ENCODE measurements at regions not wholly inside any gene's neighbourhood (a gene's known extent, or its start where the extent isn't known, plus 50 kb on each side); places are given as distances from the start of the nearest gene placed in this dataset.

DNA sequence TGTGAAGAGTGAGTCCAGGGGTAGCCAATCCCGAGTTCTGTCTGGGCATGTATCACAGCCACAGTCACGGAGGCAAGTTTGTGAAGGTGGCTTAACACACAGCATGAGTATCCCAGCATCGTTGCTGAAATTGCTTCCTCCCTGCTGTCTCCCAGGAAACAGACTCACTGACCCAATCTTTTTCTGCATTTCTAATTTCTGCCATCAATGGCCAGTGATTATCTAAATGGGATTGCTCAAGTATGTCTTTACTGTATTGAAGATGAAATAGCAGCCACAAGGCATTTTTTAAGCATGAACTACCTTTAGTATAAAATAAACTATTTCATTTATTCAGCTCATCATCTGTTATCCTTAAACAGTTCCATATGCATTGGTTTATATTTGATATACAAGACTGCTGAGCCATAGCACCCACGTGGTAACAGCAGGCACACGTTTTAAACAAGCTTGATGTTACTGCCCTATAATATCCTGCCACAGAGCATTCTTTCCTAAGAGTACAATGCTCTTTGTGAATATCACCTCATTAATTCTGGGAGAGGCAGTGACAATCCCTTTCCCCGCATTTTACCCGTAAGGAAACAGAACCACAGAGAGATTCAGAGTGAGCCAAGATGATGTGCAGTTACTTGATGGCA, 276.6 kb upstream of the THBS1 start:
- Histone ChIP-seq H3K9me3 (no peaks in the 10 kb centered on the region), H3K36me3 (no peaks in the 10 kb centered on the region), H3K27ac (no peak overlapping the region), H3K27me3 (no peaks in the 10 kb centered on the region), H3K4me3 (no peak overlapping the region), H3K4me1 (no peaks in the 10 kb centered on the region)
- intact Hi-C loops (cut with DNase I; ENCODE audit: low total_unique reads) = no loop called here
- DNase-seq (no peak), ATAC-seq (no peak)
- TF ChIP-seq POLR2A (IDR thresholded peaks at IDR 0.05) = no peak
- TF ChIP-seq, protein P1, sequence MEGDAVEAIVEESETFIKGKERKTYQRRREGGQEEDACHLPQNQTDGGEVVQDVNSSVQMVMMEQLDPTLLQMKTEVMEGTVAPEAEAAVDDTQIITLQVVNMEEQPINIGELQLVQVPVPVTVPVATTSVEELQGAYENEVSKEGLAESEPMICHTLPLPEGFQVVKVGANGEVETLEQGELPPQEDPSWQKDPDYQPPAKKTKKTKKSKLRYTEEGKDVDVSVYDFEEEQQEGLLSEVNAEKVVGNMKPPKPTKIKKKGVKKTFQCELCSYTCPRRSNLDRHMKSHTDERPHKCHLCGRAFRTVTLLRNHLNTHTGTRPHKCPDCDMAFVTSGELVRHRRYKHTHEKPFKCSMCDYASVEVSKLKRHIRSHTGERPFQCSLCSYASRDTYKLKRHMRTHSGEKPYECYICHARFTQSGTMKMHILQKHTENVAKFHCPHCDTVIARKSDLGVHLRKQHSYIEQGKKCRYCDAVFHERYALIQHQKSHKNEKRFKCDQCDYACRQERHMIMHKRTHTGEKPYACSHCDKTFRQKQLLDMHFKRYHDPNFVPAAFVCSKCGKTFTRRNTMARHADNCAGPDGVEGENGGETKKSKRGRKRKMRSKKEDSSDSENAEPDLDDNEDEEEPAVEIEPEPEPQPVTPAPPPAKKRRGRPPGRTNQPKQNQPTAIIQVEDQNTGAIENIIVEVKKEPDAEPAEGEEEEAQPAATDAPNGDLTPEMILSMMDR (IDR thresholded peaks at IDR 0.05 in 4 of 5, conservative IDR thresholded peaks at IDR 0.05 in 1 of 5) = no peak
- in situ Hi-C loops (cut with MboI; ENCODE audit: low sequenced_read_pairs in 4 of 4) = no loop called here

DNA sequence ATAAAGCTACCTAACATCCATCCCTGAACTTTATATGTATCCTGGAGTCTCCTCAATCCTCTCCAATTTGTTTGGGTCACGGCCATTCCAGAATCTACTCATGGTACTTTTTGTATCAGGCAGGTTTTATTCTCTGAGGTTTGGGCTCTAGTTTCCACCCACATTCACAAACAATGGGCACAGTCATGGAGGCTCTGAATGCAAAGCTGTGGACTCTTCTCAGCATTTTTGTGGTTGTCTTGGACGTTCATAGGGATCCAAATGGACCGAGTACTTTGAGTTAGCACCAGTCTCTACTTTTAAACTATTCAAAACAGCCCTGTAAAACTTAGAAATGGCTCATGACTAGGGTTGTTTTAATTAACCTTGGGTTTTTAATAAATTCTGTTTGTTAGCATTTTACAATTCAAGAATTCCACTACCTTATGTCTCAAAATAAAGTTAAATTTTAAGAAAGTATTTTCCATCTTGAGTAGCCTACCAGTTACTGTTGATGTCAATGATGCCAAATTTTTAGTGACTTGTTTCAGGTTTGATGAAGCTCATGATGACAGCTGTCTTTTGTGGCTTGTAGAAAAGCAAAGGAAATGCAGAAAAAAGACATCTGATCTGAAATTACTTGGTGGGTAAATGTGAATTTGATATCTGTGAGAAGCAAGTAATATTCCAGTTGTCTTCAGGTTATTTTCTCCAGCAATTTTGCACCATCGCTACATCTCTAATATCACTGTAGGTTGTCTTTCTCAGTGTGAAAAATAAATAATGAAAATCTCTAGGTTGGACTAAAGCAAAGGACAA, 275.7 kb upstream of the THBS1 start:
- DNase-seq (no peak), ATAC-seq (no peak)
- H3K4me3 ChIP-seq = no peak overlapping the region
- TF ChIP-seq POLR2A (IDR thresholded peaks at IDR 0.05) = no peak
- TF ChIP-seq, protein P1 (IDR thresholded peaks at IDR 0.05 in 4 of 5, conservative IDR thresholded peaks at IDR 0.05 in 1 of 5) = no peak
- H3K27me3 ChIP-seq = no peaks in the 10 kb centered on the region
- H3K36me3 ChIP-seq = no peaks in the 10 kb centered on the region
- in situ Hi-C loops (cut with MboI; ENCODE audit: low sequenced_read_pairs in 4 of 4) = no loop called here
- intact Hi-C loops (cut with DNase I; ENCODE audit: low total_unique reads) = no loop called here
- no peaks in the 10 kb centered on the region for H3K4me1 ChIP-seq
- H3K9me3 ChIP-seq = no peaks in the 10 kb centered on the region
- no peak overlapping the region for H3K27ac ChIP-seq

DNA sequence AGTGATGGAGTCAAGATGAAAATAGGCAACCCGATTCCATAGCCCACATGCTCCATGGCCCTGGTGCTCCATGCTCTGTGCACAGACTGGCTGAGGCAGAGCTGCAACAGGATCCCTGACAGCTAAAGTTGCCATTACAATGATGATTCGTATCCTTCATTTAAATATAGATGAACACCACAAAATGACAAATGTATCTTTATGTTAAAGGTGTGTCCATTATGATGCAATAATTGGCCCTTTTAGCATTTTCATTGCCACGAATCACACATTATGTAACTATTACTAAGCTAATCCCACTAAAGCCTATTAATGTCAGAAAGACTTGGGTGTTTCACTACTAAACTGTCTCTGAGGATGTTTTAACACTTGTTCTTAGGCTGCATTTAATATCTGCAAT, 270.2 kb upstream of the THBS1 start:
- no peak for DNase-seq
- Histone ChIP-seq H3K27me3 (no peaks in the 10 kb centered on the region), H3K9me3 (no peaks in the 10 kb centered on the region), H3K36me3 (no peaks in the 10 kb centered on the region), H3K4me3 (no peak overlapping the region), H3K27ac (no peak overlapping the region), H3K4me1 (no peaks in the 10 kb centered on the region)
- in situ Hi-C loops (cut with MboI; ENCODE audit: low sequenced_read_pairs in 4 of 4) (no loop called here), intact Hi-C loops (cut with DNase I; ENCODE audit: low total_unique reads) (no loop called here)
- no peak for TF ChIP-seq POLR2A (IDR thresholded peaks at IDR 0.05)
- TF ChIP-seq, protein P1 (IDR thresholded peaks at IDR 0.05 in 4 of 5, conservative IDR thresholded peaks at IDR 0.05 in 1 of 5) = no peak
- no peak for ATAC-seq

DNA sequence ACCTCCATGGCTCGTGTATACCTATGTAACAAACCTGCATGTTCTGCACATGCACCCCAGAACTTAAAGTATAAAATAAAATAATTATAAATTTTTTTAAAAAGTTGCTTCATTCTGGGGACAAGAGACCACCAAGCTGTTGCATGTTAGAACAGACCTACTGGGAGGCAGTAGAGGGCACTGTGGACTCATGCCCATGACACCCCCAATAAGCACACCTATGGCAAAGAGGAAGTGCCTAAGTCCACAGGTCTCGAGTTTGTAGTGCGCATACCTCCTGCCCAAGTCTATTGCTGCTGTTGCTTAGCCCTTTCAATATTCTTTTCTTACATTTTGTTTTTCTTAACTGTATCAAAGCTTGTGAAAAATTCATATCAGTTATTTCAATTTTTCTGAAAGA, 267.9 kb upstream of the THBS1 start:
- in situ Hi-C loops (cut with MboI; ENCODE audit: low sequenced_read_pairs in 4 of 4) = no loop called here
- ATAC-seq = no peak

DNA sequence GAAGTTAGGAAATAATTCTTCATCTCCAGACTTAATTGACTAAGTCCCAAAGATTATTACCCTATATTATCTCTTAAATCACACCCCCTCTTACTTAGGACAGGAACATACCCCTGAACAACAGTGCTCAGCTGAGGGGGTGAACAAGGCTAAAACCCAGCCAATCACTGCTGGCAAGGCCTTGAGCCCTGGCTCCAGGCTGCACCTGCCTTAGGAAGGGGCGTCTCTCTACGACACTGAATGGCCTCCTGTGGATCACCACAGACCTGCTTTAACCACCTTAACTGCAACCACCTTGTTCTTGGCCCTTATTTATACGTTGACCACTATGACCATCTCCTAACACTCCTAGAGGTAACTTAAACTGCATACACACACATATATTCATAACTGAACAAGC, 267.4 kb upstream of the THBS1 start:
- intact Hi-C loops (cut with DNase I; ENCODE audit: low total_unique reads) = no loop called here
- no peaks in the 10 kb centered on the region for H3K4me1 ChIP-seq

More for the DNA sequence above, 267.9 kb upstream of the THBS1 start:
- TF ChIP-seq POLR2A (IDR thresholded peaks at IDR 0.05) = no peak
- Histone ChIP-seq H3K27ac (no peak overlapping the region), H3K27me3 (no peaks in the 10 kb centered on the region), H3K9me3 (no peaks in the 10 kb centered on the region), H3K4me1 (no peaks in the 10 kb centered on the region), H3K36me3 (no peaks in the 10 kb centered on the region), H3K4me3 (no peak overlapping the region)
- no peak for DNase-seq
- intact Hi-C loops (cut with DNase I; ENCODE audit: low total_unique reads) = no loop called here

More for the DNA sequence above, 267.4 kb upstream of the THBS1 start:
- Histone ChIP-seq H3K9me3 (no peaks in the 10 kb centered on the region), H3K27me3 (no peaks in the 10 kb centered on the region), H3K27ac (no peak overlapping the region), H3K36me3 (no peaks in the 10 kb centered on the region), H3K4me3 (no peak overlapping the region)
- in situ Hi-C loops (cut with MboI; ENCODE audit: low sequenced_read_pairs in 4 of 4) = no loop called here
- no peak for DNase-seq
- TF ChIP-seq, protein P1 (IDR thresholded peaks at IDR 0.05 in 4 of 5, conservative IDR thresholded peaks at IDR 0.05 in 1 of 5) = no peak
- TF ChIP-seq POLR2A (IDR thresholded peaks at IDR 0.05) = no peak
- ATAC-seq = no peak
